OCI-LY1 (cell line): ENCODE measurements at regions not wholly inside any gene's neighbourhood (a gene's known extent, or its start where the extent isn't known, plus 50 kb on each side); places are given as distances from the start of the nearest gene placed in this dataset.

Source experiments
- H2AFZ ChIP-seq: fragments of 200-600 bp; sonication (generic), shearing (Covaris generic); 2 replicates; pipeline ENCODE4 v1.6.0; 2014; ENCODE audit warnings: antibody characterized with exemption, mild to moderate bottlenecking, low read length
- H3F3A ChIP-seq: fragments of 200-600 bp; sonication (generic), shearing (Covaris generic); 2 replicates; pipeline ENCODE4 v1.6.0; 2014; ENCODE audit warnings: mild to moderate bottlenecking, antibody characterized with exemption, low read length, moderate library complexity; ENCODE audit not compliant: insufficient read depth
- H3K27ac ChIP-seq: fragments of 200-600 bp; sonication (generic); 2 replicates; pipeline ENCODE4 v1.5.1; 2014; ENCODE audit warnings: low read length, mixed run types, mild to moderate bottlenecking, low read depth; ENCODE audit not compliant: poor library complexity, severe bottlenecking
- H3K27me3 ChIP-seq: fragments of 200-600 bp; sonication (generic); 2 replicates; pipeline ENCODE4 v1.6.0; 2014; ENCODE audit warnings: antibody characterized with exemption, mild to moderate bottlenecking, low read length, moderate library complexity; ENCODE audit not compliant: insufficient read depth
- H3K36me3 ChIP-seq: fragments of 200-600 bp; sonication (generic); 2 replicates; pipeline ENCODE4 v1.6.1; 2014; ENCODE audit warnings: mild to moderate bottlenecking, antibody characterized with exemption, low read length, moderate library complexity, mixed read lengths; ENCODE audit not compliant: insufficient read depth
- H3K4me1 ChIP-seq: fragments of 200-600 bp; sonication (generic); 2 replicates; pipeline ENCODE4 v1.5.1; 2014; ENCODE audit warnings: mild to moderate bottlenecking, low read length, moderate library complexity; ENCODE audit not compliant: insufficient read depth, severe bottlenecking
- H3K4me2 ChIP-seq: fragments of 200-600 bp; sonication (generic), shearing (Covaris generic); 2 replicates; pipeline ENCODE4 v1.6.1; 2014; ENCODE audit warnings: low read length
- H3K4me3 ChIP-seq: fragments of 200-600 bp; sonication (generic); 2 replicates; pipeline ENCODE4 v1.5.1; 2014; ENCODE audit warnings: low read length, low read depth, mild to moderate bottlenecking, mixed read lengths; ENCODE audit not compliant: poor library complexity, severe bottlenecking
- H3K79me2 ChIP-seq: fragments of 200-600 bp; shearing (Covaris generic); 2 replicates; pipeline ENCODE4 v1.6.1; 2016; ENCODE audit warnings: mixed run types, low read length, mixed read lengths; ENCODE audit not compliant: insufficient read depth
- H3K9ac ChIP-seq: fragments of 200-600 bp; sonication (generic), shearing (Covaris generic); 2 replicates; pipeline ENCODE4 v1.6.1; 2014; ENCODE audit warnings: mild to moderate bottlenecking, low read length, mixed read lengths
- H3K9me2 ChIP-seq: fragments of 200-600 bp; sonication (generic), shearing (Covaris generic); 2 replicates; pipeline ENCODE4 v1.6.1; 2014; ENCODE audit warnings: low read depth, mild to moderate bottlenecking, low read length, mixed read lengths
- H3K9me3 ChIP-seq: fragments of 200-600 bp; shearing (Covaris generic); 2 replicates; pipeline ENCODE4 v1.6.1; 2014; ENCODE audit warnings: low read length, mixed read lengths
- H4K20me1 ChIP-seq: fragments of 200-600 bp; sonication (generic), shearing (Covaris generic); 2 replicates; pipeline ENCODE4 v1.6.0; 2016; ENCODE audit warnings: mild to moderate bottlenecking, low read length; ENCODE audit not compliant: insufficient read depth
- CTCF ChIP-seq: fragments of 200-600 bp; sonication (generic), shearing (Covaris generic); IDR thresholded peaks from 2 replicates; pipeline ENCODE4 v1.5.1; 2017; ENCODE audit warnings: mild to moderate bottlenecking, antibody characterized with exemption, low read length, moderate library complexity, mixed read lengths
- EZH2 ChIP-seq: fragments of 200-600 bp; sonication (generic), shearing (Covaris generic); IDR thresholded peaks from 2 replicates; pipeline ENCODE4 v1.8.0; 2017; ENCODE audit warnings: borderline replicate concordance, mixed run types, mild to moderate bottlenecking, antibody characterized with exemption, low read length, moderate library complexity, mixed read lengths

- Histone ChIP-seq H3F3A (no peaks in the 10 kb centered on the region), H3K9ac (no peak overlapping the region), H3K9me3 (no peaks in the 10 kb centered on the region), H3K27ac (no peak overlapping the region), H2AFZ (no peak overlapping the region), H3K36me3 (no peaks in the 10 kb centered on the region), H3K4me1 (no peaks in the 10 kb centered on the region), H3K4me2 (no peak overlapping the region), H3K4me3 (no peak overlapping the region), H3K27me3 (peaks cover 6% of the 10 kb centered on the region; the same call in 1 of the 2 replicates), H3K79me2 (no peaks in the 10 kb centered on the region), H4K20me1 (no peaks in the 10 kb centered on the region), H3K9me2 (no peaks in the 10 kb centered on the region)
- TF ChIP-seq CTCF (no peak), EZH2 (no peak)
These were observed 72.3 kb downstream of the MRPL14 start for GRCh38 chr6:44054721-44055559.

DNA sequence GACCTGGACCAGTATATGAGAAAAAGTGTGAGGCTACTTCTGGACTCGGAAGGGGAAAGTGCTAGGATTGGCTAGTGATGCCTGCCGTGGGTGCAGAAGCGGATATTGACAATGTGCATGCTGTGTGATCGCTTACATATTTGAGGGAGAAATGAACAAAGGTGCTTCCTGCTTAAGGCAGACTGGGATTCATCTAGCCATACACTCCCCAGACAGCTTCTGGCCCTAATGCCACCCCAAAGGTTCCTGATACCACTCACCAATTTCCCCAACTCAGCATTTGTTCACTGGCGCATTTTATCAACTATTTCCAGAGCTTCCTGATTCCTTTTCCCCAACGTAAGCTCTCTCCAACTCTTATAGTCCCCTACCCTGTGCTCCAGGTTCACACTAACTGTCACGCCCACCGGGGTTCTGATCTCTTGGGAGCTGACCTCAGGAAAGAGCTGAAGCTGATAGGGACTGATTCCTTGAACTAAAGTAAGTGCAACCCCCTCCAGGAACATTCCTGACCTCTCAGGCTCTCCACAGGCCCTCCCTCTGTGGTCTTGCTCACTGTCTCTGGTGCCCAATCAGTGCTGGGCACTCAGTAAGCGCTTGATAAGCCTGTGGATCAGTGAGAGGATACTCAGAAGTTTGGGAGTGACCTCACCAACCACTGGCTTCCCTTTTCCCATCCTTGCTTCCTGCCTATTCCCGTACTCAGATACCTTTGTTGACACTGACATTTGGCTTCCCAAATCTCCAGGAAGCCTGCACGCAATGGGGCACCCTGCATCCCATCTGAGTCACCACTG, 73.3 kb downstream of the MRPL14 start:
- no peak overlapping the region for H3K4me3 ChIP-seq
- H3K27ac ChIP-seq = no peak overlapping the region
- no peaks in the 10 kb centered on the region for H3K36me3 ChIP-seq
- H3K9ac ChIP-seq = no peak overlapping the region
- H3K4me2 ChIP-seq = no peak overlapping the region
- no peaks in the 10 kb centered on the region for H3K9me3 ChIP-seq
- H2AFZ ChIP-seq = no peak overlapping the region
- no peak for TF ChIP-seq EZH2
- no peak for TF ChIP-seq CTCF
- H3K9me2 ChIP-seq = no peaks in the 10 kb centered on the region
- H3K79me2 ChIP-seq = no peaks in the 10 kb centered on the region
- H3K27me3 ChIP-seq = no peaks in the 10 kb centered on the region; the same call in 1 of the 2 replicates
- H4K20me1 ChIP-seq = no peaks in the 10 kb centered on the region
- no peaks in the 10 kb centered on the region for H3F3A ChIP-seq
- H3K4me1 ChIP-seq = no peaks in the 10 kb centered on the region

DNA sequence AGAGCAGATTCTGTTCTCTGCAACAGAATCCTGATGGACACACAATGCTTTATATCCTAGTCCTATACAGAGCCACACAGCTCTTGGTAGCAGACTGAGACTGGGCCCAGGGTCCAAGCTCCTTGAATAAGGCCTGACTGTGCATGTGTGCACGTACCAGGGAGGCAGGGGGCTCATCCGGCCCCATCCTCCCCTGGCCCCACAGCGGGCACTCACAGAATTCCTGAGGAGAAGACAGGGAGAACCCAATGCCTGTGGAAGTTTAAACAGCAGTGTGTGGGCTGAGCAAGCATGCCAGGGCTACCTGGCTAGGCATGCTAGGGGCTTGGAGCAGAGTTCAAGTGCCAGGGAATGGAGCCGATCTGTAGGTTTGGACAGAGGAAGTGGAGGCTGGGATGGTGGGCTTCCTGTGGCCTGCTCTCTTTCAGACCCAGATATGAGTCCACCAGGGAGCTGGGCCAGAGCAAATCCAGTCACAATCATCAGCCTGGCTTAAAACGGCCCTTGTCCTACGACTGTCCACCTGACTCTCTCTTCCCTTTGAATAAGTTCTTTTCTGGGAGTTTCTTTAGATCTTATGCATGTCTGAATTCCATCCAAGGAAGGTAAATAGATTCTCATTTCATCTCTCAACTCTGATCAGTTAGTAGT, 74.0 kb downstream of the MRPL14 start:
- Histone ChIP-seq H3K4me1 (no peaks in the 10 kb centered on the region), H2AFZ (no peak overlapping the region), H3K9me3 (no peaks in the 10 kb centered on the region)

More for the DNA sequence above, 74.0 kb downstream of the MRPL14 start:
- H3K4me3 ChIP-seq = no peak overlapping the region
- no peaks in the 10 kb centered on the region for H3K36me3 ChIP-seq
- no peaks in the 10 kb centered on the region for H3K9me2 ChIP-seq
- H3K79me2 ChIP-seq = no peaks in the 10 kb centered on the region
- no peaks in the 10 kb centered on the region for H4K20me1 ChIP-seq
- H3K27ac ChIP-seq = no peak overlapping the region
- no peaks in the 10 kb centered on the region; the same call in 1 of the 2 replicates for H3K27me3 ChIP-seq
- no peak overlapping the region for H3K9ac ChIP-seq
- no peak for TF ChIP-seq CTCF
- no peak for TF ChIP-seq EZH2
- no peaks in the 10 kb centered on the region for H3F3A ChIP-seq
- no peak overlapping the region for H3K4me2 ChIP-seq
